ENCODE measurements at regions not wholly inside any gene's neighbourhood (a gene's known extent, or its start where the extent isn't known, plus 50 kb on each side); places are given as distances from the start of the nearest gene placed in this dataset.

DNA sequence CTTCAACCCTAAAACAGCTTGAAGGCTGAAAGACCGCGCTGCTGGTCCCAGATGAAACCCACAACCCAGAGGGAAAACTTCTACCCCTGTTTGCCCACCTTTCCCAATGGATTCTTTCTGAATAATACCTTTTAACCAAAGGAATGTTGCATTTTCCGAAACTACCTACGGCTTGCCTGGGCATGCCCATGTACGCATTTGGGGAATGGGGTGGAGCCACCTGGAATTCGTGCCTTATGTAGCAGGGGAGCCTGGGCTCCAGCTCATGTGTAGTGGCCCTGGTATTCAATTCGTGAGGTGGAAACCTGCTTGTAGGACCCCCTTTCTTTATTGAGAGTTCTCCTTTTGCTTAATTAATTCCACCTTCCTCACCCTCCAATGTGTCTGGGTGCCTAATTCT lies 256.6 kb upstream of the RGS18 start:
- H3K79me1 ChIP-seq (ENCODE audit: insufficient read depth, low read depth, low read length, poor library complexity, severe bottlenecking), result no peaks in the 10 kb centered on the region
- H3K4me1 Mint-ChIP-seq, result 0 out of 4 replicates have a peak, but pooled peaks cover 4 to 5% of the 10 kb centered on the region in 2 experiments
- no peaks in the 10 kb centered on the region for H3K27me3 Mint-ChIP-seq (ENCODE audit: low read depth)
- no peak overlapping the region for H3K27ac ChIP-seq (ENCODE audit: insufficient read length, low read depth, low read length)
- no peak overlapping the region for H2BK20ac ChIP-seq (ENCODE audit: low read depth, low read length, poor library complexity, severe bottlenecking)
- H2BK15ac ChIP-seq (ENCODE audit: low read depth, low read length), result no peak overlapping the region
- no peak overlapping the region for H2AFZ ChIP-seq (ENCODE audit: low read length)
- peaks cover 0 to 5% (median 5%) of the 10 kb centered on the region in 3 experiments; a peak in 1 of 7 replicates for H3K36me3 Mint-ChIP-seq (ENCODE audit: insufficient read depth in 1 of 3, low read depth in 3 of 3)
- H3K79me2 ChIP-seq (ENCODE audit: insufficient read depth, low read length), result no peaks in the 10 kb centered on the region
- no peak overlapping the region for H3K18ac ChIP-seq (ENCODE audit: insufficient read length, low read depth, low read length)
- H4K8ac ChIP-seq (replicated peaks; ENCODE audit: insufficient read length, low read depth, low read length), result no peak overlapping the region
- H3K4me1 ChIP-seq (ENCODE audit: insufficient read depth, low read length), result no peaks in the 10 kb centered on the region
- no peak overlapping the region for H3K9ac ChIP-seq (ENCODE audit: extremely low read depth, insufficient read length, low read length)
- no peak overlapping the region for H3K4me2 ChIP-seq (ENCODE audit: insufficient read depth, insufficient read length, low read length)
- no peak overlapping the region for H2BK5ac ChIP-seq (ENCODE audit: insufficient read length, low read length)
- H3K9me3 Mint-ChIP-seq, result no peaks in the 10 kb centered on the region
- no peak overlapping the region for H3K23ac ChIP-seq (ENCODE audit: insufficient read length, low read depth, low read length)
- H4K20me1 ChIP-seq (ENCODE audit: control insufficient read depth, insufficient read depth, insufficient read length), result no peaks in the 10 kb centered on the region
- no peaks in the 10 kb centered on the region for H3K27me3 ChIP-seq (ENCODE audit: insufficient read depth, low read length)
- H3K14ac ChIP-seq (ENCODE audit: insufficient read depth, low read length), result no peak overlapping the region
- no peak overlapping the region for H2BK12ac ChIP-seq (ENCODE audit: insufficient read length, low read depth, low read length)
- no peak overlapping the region for H3K56ac ChIP-seq (ENCODE audit: insufficient read length, low read depth, low read length)
- no peak overlapping the region for H3K4me3 Mint-ChIP-seq
- TF ChIP-seq, protein P1, sequence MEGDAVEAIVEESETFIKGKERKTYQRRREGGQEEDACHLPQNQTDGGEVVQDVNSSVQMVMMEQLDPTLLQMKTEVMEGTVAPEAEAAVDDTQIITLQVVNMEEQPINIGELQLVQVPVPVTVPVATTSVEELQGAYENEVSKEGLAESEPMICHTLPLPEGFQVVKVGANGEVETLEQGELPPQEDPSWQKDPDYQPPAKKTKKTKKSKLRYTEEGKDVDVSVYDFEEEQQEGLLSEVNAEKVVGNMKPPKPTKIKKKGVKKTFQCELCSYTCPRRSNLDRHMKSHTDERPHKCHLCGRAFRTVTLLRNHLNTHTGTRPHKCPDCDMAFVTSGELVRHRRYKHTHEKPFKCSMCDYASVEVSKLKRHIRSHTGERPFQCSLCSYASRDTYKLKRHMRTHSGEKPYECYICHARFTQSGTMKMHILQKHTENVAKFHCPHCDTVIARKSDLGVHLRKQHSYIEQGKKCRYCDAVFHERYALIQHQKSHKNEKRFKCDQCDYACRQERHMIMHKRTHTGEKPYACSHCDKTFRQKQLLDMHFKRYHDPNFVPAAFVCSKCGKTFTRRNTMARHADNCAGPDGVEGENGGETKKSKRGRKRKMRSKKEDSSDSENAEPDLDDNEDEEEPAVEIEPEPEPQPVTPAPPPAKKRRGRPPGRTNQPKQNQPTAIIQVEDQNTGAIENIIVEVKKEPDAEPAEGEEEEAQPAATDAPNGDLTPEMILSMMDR (conservative IDR thresholded peaks at IDR 0.05), result no peak
- WGBS (ENCODE audit: extremely low coverage, insufficient read length, low lambda C conversion rate), result no CpG with 5 or more reads among the region's 7 CpGs
- H3K23me2 ChIP-seq (ENCODE audit: insufficient read length, low read depth, low read length, poor library complexity, severe bottlenecking), result no peaks in the 10 kb centered on the region
- no peak overlapping the region for H3K4ac ChIP-seq (ENCODE audit: low read depth, low read length)
- no peak overlapping the region for H2AK5ac ChIP-seq (ENCODE audit: insufficient read length, low read length)
- no peak overlapping the region for H4K5ac ChIP-seq (ENCODE audit: insufficient read length, low read depth, low read length)
- no peak overlapping the region for H4K91ac ChIP-seq (ENCODE audit: insufficient read length, low read depth, low read length)
- no peak overlapping the region for H3T11ph ChIP-seq (ENCODE audit: low read length)
- peak; percentile 36 for DNase-seq
- H2BK120ac ChIP-seq (ENCODE audit: low read depth, low read length, poor library complexity, severe bottlenecking), result no peak overlapping the region
- H3K9me3 ChIP-seq (ENCODE audit: control insufficient read depth, low read depth, low read length), result no peaks in the 10 kb centered on the region
- peak overlapping the region in 1 of 3 experiments; percentile 57; a peak in 1 of 7 replicates for H3K27ac Mint-ChIP-seq
